ENCODE measurements at regions not wholly inside any gene's neighbourhood (a gene's known extent, or its start where the extent isn't known, plus 50 kb on each side); places are given as distances from the start of the nearest gene placed in this dataset.

DNA sequence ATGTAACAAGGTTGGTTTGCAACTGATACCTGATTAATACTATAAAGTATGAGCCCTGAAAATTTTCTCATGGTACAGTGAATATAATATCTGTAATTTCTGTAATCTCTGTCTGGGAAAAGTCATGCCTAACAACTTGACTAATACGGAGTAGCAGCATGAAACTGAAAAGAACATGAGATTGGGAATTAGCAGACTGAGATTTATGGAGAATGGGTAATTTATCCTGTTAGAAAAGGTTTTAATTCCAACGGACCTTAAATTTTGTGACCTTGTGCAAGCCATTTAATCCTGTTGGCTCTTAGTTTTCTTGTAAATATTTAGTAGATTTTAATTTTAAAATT lies 90.2 kb upstream of the CMC1 start:
- TF ChIP-seq ZNF274 (IDR thresholded peaks at IDR 0.05; ENCODE audit: low read depth, low read length) (no peak), SUZ12 (IDR thresholded peaks at IDR 0.05; ENCODE audit: extremely low read depth, insufficient read depth, insufficient read length) (no peak), YY1 (IDR thresholded peaks at IDR 0.05; ENCODE audit: insufficient read depth, insufficient read length) (no peak)

Data from NT2/D1 (cell line).